Gastrocnemius medialis (tissue), 4 donors: ENCODE measurements at regions not wholly inside any gene's neighbourhood (a gene's known extent, or its start where the extent isn't known, plus 50 kb on each side); places are given as distances from the start of the nearest gene placed in this dataset.

Source experiments
- CTCF ChIP-seq, 5 experiments: fragments of 450-650 bp in 3 of 5; fragments of 200-600 bp in 2 of 5; sonication (generic) in 2 of 5; IDR thresholded peaks in 4 of 5; conservative IDR thresholded peaks in 1 of 5; 1 replicate in 4 of 5; 2 replicates in 1 of 5; pipeline ENCODE4 v1.5.1; 2016 to 2019; ENCODE audit warnings: antibody characterized with exemption in 5 of 5, mild to moderate bottlenecking in 3 of 5, moderate library complexity in 3 of 5
- POLR2A ChIP-seq, 2 donors: fragments of 450-650 bp; IDR thresholded peaks; one replicate each; pipeline ENCODE4 v1.6.1; 2017; ENCODE audit warnings: antibody characterized with exemption in 2 of 2, mild to moderate bottlenecking in 2 of 2, moderate library complexity in 2 of 2

- TF ChIP-seq POLR2A (IDR thresholded peaks at IDR 0.05) (no peak), CTCF (IDR thresholded peaks at IDR 0.05 in 4 of 5, conservative IDR thresholded peaks at IDR 0.05 in 1 of 5) (no peak)
Measured at GRCh38 chr20:51176446-51176845, 153.5 kb upstream of the KCNG1 start.
